Stimulated activated CD4-positive, alpha-beta T cell treated with anti-CD3 and anti-CD28 coated beads, Interleukin-2, amount 100 ng/mL, for 4 hours (primary cell): ENCODE measurements at regions not wholly inside any gene's neighbourhood (a gene's known extent, or its start where the extent isn't known, plus 50 kb on each side); places are given as distances from the start of the nearest gene placed in this dataset.
"Not testable (repeated sequence)": the region's sequence is repeated elsewhere in the genome, so short reads cannot be mapped to it uniquely, and the experiment has no call there.

Experiments
- DNase-seq: peaks from one replicate; pipeline ENCODE4 v3.0.0-alpha.2; 2020; ENCODE audit warnings: low read depth

DNA sequence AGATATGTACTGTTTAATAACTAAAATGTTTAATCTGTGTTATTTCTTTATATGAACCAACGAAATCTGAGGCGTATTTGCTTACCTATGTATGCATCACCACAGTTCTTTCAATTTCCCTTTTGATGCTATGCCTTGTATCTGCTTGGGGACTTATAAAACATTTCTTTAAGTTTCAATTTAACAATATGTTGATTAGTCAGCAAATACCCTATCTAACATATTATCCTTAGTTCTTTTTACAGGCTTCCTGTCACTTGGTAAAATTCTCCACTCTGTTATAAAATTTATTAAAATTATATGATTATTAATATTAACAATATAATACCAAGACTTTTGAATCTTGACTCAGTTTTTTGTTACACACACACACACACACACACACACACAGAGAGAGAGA lies 174.3 kb downstream of the CPS1 start:
- DNase-seq: no peak

- DNase-seq: not testable (repeated sequence)
These were observed 190.4 kb downstream of the CPS1 start for GRCh38 chr2:210746826-210747225.

- no peak for DNase-seq
These were observed 196.1 kb downstream of the CPS1 start for GRCh38 chr2:210752532-210752931.

DNA sequence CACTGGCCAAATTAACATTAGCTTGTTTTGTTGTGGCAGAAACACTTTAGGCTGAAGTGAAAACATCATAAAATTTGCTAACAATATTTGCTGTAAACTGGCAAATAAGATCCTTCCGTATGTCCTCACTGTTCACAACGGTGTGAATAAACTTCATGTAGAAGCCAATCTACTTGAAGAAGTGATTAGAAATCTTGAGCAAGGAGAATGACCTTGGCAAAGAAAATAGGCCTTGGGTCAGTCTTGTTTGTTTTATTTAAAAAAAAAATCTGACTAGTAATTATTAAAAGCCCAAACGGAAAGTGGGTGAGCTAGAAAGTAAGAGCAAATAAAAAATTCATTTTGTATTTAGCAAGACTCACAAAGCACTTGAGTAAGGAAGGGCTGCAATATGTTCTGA lies 197.0 kb downstream of the CPS1 start:
- no peak for DNase-seq

DNA sequence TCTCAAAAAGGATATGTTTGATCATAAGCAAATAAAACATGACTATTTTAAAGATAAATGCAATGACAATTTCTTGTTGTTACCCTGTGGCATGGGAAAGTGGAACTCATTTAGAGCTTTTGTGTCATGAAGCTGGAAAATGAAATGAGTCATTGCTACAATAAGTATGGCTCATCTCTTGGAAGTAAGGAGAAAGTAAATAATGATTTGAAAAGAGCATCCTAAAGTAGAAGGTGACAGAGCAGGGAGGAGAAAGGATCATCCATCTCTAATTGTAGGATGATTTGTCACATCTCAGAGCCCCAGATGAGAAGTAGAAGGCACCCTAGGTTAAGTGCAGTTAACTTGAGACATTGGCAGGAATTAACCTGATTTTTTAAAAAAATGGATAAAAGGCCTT lies 200.5 kb downstream of the CPS1 start:
- no peak for DNase-seq

- DNase-seq: no peak
These were observed 206.5 kb downstream of the CPS1 start for GRCh38 chr2:210762604-210763588.

DNA sequence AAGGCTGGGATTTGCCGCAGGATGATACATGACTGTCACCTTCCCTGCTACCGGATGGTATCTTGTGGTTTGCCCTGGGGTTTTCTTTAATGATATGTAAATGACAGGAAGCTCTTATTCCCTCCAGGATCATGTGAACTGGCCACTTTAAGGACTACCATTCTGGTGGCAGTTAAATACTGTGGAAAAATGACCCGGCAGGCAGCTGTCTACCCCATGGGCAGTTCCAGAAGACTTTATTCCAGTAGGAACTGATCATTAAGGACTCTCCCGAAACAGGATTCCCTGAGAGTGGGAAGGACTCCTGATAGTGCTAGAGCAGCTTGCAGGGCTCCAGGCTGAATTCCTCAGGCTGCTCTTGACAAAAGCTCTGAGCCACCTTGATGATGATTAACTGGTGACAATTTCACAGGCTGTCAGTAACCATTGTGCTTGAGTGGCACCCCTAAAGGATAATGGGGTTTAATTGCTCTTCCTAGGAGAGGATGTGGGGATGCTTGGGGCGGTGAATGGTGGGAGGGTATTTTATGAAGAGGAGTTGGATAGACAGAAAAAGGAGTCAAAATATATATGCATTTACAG lies 212.0 kb downstream of the CPS1 start:
- no peak for DNase-seq

GRCh38 chr2:210776756-210777155 lies 220.4 kb downstream of the CPS1 start:
- no peak for DNase-seq

GRCh38 chr2:210782222-210782621 lies 225.8 kb downstream of the CPS1 start:
- no peak for DNase-seq

GRCh38 chr2:210787831-210788230 lies 231.4 kb downstream of the CPS1 start:
- DNase-seq: not testable (repeated sequence)

DNA sequence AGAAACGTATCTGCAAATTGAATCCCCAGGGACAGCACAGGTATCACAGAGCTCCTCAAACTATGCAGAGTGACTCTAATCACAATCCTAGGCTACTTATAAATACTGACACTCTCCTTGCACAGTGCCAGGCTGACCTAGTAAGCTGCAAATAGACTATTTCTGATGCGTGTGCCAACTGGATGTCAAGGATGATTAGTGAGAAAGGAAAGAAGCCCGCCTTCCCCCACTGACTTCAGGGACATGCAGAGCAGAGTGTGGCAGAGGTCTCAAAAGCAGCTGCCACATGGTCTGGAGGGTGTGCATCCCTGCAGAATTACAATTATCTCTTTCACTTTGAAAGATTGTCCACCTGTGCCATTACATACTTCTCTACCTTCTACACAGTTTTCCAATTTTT lies 235.6 kb downstream of the CPS1 start:
- DNase-seq: no peak

DNA sequence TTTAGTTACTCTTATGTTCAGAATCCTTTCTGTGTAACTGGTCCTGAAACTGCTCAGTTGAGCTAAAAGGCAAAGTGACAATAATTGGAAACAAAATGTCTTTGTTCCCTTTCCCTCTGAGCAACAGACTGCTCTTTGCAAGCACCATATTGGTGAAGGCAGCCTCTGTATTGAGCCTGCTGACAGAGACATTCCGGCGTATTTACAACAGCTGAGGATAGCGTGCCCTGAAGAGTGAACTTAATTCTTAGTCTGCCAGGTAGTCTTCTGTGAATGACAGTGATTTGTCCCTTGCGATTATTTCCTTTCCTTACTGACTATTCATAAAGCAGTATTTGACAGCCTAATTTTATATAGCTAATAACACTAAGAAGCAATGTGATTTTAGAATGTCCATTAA lies 239.1 kb downstream of the CPS1 start:
- no peak for DNase-seq

- DNase-seq: no peak
These were observed 241.8 kb downstream of the CPS1 start for GRCh38 chr2:210798180-210798579.

DNA sequence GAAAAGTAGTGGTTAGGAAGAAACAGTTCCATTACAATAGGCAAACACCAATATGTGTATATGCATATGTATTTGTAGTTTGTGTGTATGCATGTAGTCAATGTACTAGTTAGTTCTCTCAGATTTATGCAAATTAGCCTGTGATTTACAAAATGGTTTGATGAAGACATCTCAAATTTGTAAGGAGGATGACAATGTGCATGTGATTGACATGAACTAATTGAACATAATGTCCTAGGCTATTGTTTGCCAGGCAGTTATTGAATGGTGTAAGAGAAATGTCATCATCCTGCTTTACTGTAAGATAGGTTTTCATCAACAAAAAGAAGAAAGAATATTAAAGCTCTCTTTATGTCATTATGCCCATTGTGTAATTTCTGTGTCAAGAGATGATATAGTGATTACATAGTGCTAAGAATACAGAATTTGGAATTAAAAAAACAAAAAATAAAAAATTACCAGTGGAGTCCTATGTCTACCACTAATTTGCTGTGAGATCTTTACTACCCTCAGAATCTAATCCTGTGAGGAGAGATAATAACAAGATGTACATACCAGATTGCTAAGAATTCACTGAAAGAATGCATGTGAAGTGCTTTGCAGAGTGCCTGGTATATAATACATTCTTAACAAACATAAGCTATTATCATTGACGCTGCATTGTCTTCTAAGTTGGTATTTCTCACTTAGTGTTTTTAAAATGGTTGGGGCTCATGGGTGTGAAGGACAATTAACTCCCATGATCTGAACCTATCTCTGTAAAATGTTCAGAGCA lies 258.0 kb downstream of the CPS1 start:
- DNase-seq: no peak

DNA sequence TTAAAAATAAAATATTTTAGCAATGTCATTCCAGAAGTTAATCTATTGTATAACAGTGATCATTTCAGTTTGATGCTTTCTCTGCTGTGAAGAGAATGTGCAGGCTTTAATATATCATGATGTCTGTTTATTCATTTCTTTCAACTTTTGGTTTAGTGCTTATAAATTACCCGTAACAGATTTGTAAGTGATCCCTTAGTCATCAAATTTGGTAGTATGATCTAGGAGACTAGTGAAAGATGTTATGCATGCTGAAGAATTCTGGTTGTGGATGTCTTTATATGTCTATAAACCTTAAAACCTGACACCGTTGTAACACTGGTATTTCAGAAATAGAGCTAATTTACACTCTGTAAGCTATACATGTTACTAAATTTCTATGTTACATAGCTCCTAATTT lies 260.4 kb downstream of the CPS1 start:
- DNase-seq: no peak

- no peak for DNase-seq
These were observed 262.1 kb downstream of the CPS1 start for GRCh38 chr2:210818473-210818872.

GRCh38 chr2:210833403-210833802 lies 277.0 kb downstream of the CPS1 start:
- no peak for DNase-seq

DNA sequence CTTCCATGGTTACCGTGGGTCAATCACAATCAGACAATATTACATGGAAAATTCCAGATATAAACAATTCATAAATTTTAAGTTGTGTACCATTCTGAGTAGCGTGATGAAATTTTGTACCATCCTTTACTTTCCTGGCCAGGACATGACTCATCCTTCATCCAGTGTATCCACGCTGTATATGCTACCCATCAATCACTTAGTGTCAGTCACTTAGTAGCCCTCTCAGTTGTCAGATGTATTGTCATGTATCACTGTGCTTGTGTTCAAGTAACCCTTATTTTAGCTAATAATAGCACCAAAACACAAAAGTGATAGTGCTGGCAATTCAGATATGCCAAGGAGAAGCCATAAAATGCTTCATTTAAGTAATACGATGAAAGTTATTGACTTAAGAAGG lies 282.6 kb downstream of the CPS1 start:
- DNase-seq: no peak

- DNase-seq: no peak
These were observed 283.1 kb downstream of the CPS1 start for GRCh38 chr2:210839450-210839849.

- no peak for DNase-seq
These were observed 286.5 kb downstream of the CPS1 start for GRCh38 chr2:210842896-210843295.

- no peak for DNase-seq
These were observed 287.6 kb downstream of the CPS1 start for GRCh38 chr2:210844016-210844415.

DNA sequence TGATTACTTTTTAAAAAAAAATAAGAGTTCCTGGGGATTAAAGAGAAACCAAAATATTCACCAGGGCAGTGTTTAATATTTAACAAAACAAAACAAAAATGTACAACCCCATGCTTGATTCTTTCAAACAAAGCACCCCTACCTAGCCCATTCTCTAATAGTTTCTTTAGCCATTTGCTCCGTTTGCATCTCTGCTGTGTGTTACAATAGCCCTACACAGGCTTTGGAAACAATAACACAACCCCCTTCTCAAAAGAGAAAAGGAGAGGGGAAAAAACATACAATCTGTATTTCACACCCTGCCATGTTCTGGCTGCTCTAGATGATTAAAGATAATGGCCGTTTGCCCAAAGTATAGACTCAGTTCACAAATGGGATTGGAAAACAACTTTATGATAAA lies 302.9 kb downstream of the CPS1 start:
- DNase-seq: no peak

GRCh38 chr2:210860276-210860675 lies 303.9 kb downstream of the CPS1 start:
- no peak for DNase-seq
